Cardiac muscle cell (in vitro differentiated cells and primary cell): ENCODE measurements at regions not wholly inside any gene's neighbourhood (a gene's known extent, or its start where the extent isn't known, plus 50 kb on each side); places are given as distances from the start of the nearest gene placed in this dataset.

Experiments
- DNase-seq, 2 donors: peaks; one replicate each; pipeline versions ENCODE4 v3.0.0 to v3.0.0-alpha.2; 2010 to 2017; ENCODE audit warnings: low read depth in 1 of 2, low spot score in 1 of 2
- H3K27ac ChIP-seq: fragments of 200-600 bp; sonication (generic); 2 replicates; pipeline ENCODE4 v1.5.1; 2016
- H3K27me3 ChIP-seq: fragments of 200-600 bp; sonication (generic); 2 replicates; pipeline ENCODE4 v1.6.0; 2016; ENCODE audit warnings: control low read depth
- H3K36me3 ChIP-seq: fragments of 200-600 bp; sonication (generic); 2 replicates; pipeline ENCODE4 v1.5.1; 2016; ENCODE audit warnings: control low read depth
- H3K4me1 ChIP-seq: fragments of 200-600 bp; sonication (generic); 2 replicates; pipeline ENCODE4 v1.8.1; 2017; ENCODE audit warnings: low read depth, mild to moderate bottlenecking, mixed run types
- H3K4me3 ChIP-seq: fragments of 200-600 bp; sonication (generic); 2 replicates; pipeline ENCODE4 v1.5.1; 2016; ENCODE audit warnings: mild to moderate bottlenecking
- H3K9me3 ChIP-seq: fragments of 200-600 bp; sonication (generic); 2 replicates; pipeline ENCODE4 v1.5.1; 2017; ENCODE audit warnings: low read depth, mild to moderate bottlenecking, control low read depth
- TF ChIP-seq, protein P1 (sequence below): IDR thresholded peaks from 2 replicates; pipeline ENCODE4 v1.5.1; 2012; ENCODE audit warnings: low read depth, mild to moderate bottlenecking, low read length

DNA sequence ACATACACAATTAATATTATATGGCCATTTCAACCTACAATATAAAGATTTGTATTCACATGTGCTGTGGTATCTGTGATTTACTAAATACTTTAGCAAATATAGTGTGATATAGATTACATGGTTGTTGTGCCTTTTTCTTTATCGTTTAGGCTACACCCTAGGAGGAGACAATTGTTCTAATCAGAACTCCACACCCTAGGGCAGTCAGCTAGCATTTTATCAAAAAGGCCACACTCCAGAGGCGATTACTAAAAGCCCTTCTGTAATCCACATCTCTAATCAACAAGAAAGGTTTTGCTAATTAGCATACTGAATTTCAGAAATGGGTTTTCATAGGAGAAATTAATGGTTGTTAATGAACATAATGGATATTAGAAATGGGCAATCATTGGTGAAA is 319.5 kb upstream of the NOCT start:
- peaks cover 21% of the 10 kb centered on the region for H3K4me1 ChIP-seq
- H3K27me3 ChIP-seq = no peaks in the 10 kb centered on the region
- no peaks in the 10 kb centered on the region for H3K36me3 ChIP-seq
- no peaks in the 10 kb centered on the region for H3K9me3 ChIP-seq
- no peak overlapping the region for H3K27ac ChIP-seq
- DNase-seq = no peak
- TF ChIP-seq, protein P1, sequence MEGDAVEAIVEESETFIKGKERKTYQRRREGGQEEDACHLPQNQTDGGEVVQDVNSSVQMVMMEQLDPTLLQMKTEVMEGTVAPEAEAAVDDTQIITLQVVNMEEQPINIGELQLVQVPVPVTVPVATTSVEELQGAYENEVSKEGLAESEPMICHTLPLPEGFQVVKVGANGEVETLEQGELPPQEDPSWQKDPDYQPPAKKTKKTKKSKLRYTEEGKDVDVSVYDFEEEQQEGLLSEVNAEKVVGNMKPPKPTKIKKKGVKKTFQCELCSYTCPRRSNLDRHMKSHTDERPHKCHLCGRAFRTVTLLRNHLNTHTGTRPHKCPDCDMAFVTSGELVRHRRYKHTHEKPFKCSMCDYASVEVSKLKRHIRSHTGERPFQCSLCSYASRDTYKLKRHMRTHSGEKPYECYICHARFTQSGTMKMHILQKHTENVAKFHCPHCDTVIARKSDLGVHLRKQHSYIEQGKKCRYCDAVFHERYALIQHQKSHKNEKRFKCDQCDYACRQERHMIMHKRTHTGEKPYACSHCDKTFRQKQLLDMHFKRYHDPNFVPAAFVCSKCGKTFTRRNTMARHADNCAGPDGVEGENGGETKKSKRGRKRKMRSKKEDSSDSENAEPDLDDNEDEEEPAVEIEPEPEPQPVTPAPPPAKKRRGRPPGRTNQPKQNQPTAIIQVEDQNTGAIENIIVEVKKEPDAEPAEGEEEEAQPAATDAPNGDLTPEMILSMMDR = no peak
- no peak overlapping the region for H3K4me3 ChIP-seq

DNA sequence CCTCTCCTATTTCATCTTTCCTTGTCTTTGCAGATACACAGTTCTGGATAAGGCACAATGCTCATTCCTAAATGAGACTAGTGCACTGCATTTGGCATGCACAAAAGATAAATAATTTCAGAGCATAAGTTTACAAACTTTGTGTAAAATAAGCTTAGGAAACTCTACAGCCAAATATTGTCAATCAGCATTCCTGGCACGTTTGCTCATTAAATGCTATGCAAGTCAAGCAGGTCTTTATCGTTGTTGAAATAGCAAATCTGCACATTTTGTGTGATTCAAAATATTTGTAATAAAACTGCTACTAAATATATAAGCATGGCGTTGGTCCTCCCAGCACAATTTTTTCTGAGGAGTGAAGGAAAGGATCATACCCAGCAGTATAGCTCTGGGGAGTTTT is 322.1 kb upstream of the NOCT start:
- Histone ChIP-seq H3K27me3 (no peaks in the 10 kb centered on the region), H3K4me1 (peaks cover 21% of the 10 kb centered on the region), H3K27ac (no peak overlapping the region), H3K4me3 (no peak overlapping the region), H3K36me3 (no peaks in the 10 kb centered on the region), H3K9me3 (no peaks in the 10 kb centered on the region)
- TF ChIP-seq, protein P1 = no peak
- DNase-seq = no peak

DNA sequence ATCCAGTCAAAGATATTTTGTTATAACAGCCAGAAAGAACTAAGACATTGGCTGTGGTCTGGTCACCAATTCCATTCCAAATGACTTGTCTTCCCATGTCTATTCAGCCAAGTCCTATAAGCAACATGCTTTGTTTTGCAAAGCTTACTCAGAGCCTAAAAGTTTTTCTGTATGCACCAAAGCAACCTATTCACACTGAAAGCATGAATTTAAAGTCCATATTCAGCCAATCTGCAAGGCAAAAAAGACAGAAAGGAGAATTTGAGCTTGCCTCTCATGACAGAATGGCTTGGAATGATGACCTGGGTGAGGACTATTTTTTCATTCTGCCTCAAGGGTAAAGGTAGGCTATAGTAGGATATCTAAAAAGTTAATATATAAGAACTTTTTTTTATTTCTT is 323.2 kb upstream of the NOCT start:
- Histone ChIP-seq H3K36me3 (no peaks in the 10 kb centered on the region), H3K4me3 (no peak overlapping the region), H3K4me1 (peaks cover 14% of the 10 kb centered on the region), H3K27me3 (no peaks in the 10 kb centered on the region), H3K9me3 (no peaks in the 10 kb centered on the region), H3K27ac (no peak overlapping the region)
- DNase-seq = no peak
- TF ChIP-seq, protein P1 = no peak

DNA sequence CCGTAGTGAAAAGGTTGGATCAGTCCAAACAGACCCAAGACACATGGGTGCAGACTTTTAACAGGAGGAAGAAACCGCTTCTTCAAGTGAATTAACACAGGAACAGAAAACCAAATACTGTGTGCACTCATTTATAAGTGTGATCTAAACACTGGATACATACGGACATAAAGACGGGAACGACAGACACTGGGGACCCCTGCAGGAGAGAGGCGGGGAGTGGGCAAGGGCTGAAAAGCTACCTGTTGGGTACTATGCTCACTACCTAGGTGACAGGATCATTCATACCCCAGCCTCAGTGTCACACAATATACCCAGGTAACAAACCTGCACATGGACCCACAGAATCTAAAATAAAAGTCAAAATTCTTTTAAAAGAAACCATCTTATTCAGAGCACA is 326.0 kb upstream of the NOCT start:
- no peaks in the 10 kb centered on the region for H3K27me3 ChIP-seq
- no peak overlapping the region for H3K4me3 ChIP-seq
- TF ChIP-seq, protein P1 = no peak
- no peak for DNase-seq
- no peaks in the 10 kb centered on the region for H3K36me3 ChIP-seq
- no peaks in the 10 kb centered on the region for H3K4me1 ChIP-seq
- H3K9me3 ChIP-seq = no peaks in the 10 kb centered on the region
- no peak overlapping the region for H3K27ac ChIP-seq

DNA sequence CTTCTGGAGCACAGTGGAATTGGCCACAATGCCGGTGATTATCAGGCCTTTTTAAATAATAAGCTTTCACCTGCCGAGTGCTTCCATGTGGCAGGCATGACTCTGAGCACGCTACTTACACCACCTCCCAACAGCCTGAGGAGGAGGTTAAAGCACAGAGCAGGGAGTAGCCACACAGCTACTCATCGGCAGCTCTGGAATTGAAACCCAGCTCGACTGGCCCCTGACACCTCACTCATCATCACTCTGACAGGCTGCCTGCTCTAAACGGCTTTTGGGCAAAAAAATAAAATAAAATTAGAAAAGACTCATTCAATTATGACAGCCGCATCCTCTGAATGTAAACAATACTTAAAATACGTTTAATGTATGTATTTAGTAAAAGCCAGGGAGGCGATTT is 326.4 kb upstream of the NOCT start:
- Histone ChIP-seq H3K4me1 (no peaks in the 10 kb centered on the region), H3K27me3 (no peaks in the 10 kb centered on the region), H3K4me3 (no peak overlapping the region), H3K36me3 (no peaks in the 10 kb centered on the region), H3K27ac (no peak overlapping the region), H3K9me3 (no peaks in the 10 kb centered on the region)
- TF ChIP-seq, protein P1 = no peak
- no peak for DNase-seq
